ENCODE measurements at regions not wholly inside any gene's neighbourhood (a gene's known extent, or its start where the extent isn't known, plus 50 kb on each side); places are given as distances from the start of the nearest gene placed in this dataset.

DNA sequence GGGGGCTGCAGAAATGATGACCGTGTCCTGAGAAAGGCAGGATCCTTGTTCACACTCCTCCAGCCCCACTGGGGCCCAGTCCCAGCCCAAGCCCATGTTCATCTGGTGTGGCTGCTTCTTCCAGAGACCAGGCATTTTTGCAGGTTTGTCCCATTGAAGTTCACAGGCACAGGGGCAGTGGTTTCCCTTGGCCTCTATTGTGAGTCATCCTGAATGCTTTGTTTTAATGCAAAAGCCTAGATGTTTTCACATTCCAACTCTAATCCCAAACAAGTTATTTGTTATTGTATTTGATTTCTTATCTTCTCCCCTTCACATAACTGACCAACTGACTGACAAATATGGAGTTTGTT is 426.4 kb upstream of the ID2 start:
- DNase-seq (ENCODE audit: low read depth) = no peak

DNA sequence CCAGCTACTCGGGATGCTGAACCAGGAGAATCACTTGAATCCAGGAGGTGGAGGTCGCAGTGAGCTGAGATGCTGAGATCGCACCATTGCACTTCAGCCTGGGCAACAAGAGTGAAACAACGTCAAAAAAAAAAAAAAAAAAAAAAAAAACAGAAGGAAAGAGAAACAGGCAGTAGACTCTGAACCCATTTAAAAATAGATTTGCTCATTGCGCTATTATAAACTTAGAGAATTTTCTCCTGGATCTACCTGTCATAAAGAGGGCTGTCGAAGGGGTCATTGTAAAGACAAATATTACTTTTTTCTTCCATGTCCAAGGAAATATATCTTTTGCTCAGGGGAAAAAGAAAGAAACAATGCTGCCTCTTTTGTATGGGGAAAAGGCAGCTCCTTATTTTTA is 425.0 kb upstream of the ID2 start:
- DNase-seq (ENCODE audit: low read depth) = no peak

GRCh38 chr2:8257502-8257901 is 424.4 kb upstream of the ID2 start:
- no peak for DNase-seq (ENCODE audit: low read depth)

- DNase-seq (ENCODE audit: low read depth) = no peak
These were observed 423.4 kb upstream of the ID2 start for GRCh38 chr2:8258406-8258805.

DNA sequence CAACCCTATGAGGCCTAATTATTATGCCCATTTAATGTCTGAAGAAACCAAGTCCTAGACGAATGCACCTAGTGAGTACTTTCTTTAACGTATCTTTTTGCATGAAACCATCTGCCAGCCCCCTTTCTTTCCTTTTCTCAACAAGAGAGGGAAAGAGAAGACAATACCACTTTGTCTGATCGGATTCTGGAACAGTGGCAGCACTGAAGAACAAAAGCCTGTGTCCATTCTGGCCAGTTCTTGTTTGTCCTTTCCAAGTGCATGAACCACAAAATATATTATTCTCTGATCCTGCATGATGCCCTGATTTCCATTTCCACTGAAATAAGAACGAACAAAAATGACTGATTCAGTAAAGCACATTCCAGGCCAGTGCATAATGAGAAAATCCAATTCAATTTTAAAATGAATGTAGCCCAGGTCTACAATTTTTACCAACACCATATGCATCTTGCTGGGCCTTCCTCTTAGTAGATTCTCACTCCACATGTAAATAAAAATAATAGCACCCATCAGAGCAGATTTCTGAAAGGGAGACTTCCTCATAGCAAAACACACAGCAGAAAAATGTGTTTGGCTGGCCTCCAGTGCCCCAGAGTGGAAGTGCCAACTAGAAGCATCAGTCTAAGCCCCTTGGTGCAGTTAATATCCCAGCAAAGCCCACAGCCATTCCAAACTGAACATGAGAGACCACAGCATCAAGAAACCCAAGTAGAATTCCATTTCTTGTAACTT is 422.6 kb upstream of the ID2 start:
- no peak for DNase-seq (ENCODE audit: low read depth)

GRCh38 chr2:8259841-8260178 is 422.0 kb upstream of the ID2 start:
- DNase-seq (ENCODE audit: low read depth) = no peak

DNA sequence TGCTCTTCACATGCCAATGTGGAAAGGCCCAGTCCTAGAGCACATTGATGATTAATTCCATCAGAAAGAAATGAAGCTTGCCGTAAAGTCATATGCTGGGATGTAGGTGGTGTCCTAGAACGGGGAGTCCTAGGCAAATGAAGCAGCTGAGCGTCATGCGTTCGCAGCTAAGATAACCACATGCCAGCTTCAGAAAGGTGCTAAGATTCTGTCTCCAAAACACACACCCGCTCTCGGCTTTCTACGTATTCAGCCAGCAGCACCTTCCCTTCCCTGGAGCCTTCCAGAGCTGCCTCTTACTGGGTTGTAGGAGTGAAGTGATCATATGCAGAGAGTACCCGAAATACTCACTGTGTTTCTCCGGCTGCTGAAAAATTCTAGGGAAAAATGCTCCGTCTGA is 421.6 kb upstream of the ID2 start:
- no peak for DNase-seq (ENCODE audit: low read depth)

DNA sequence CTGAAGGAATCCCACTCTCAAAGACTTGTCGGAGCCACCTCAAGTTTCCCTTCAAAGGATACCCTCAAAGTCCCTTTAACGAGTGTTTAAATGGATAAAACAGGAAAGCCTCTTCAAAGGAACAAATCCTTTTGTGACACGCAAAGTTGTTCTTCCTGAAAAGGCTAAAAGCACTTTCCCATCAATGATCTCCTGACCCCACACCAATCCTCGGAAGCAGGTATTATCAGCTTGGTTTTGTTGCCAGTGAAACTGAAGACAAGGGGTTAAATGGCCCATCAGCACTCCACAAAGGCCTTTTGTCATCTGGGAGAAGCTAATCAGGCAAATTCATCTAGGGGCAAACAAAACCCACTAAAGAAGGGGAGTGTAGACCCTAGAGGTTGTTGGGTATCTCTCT is 418.0 kb upstream of the ID2 start:
- no peak for DNase-seq (ENCODE audit: low read depth)

DNA sequence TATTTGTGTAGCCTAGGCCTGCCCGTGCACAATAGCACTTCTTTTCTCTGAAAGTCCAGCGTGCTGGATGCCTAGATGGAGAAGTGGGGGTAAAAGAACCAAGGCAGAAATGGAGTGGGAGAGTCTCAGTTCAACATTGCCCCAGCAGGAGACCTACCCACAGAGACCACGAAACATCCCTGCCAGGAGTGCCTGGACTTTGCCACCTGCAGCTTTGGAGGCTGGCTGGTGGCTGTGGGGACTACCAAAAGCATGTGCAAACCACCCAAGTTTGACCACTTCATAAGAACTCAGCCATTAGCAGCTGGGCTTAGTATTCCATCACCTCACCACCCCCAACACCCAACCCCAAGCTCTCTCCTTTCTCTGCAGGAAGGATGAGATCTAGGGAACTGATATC is 416.9 kb upstream of the ID2 start:
- DNase-seq (ENCODE audit: low read depth) = no peak

DNA sequence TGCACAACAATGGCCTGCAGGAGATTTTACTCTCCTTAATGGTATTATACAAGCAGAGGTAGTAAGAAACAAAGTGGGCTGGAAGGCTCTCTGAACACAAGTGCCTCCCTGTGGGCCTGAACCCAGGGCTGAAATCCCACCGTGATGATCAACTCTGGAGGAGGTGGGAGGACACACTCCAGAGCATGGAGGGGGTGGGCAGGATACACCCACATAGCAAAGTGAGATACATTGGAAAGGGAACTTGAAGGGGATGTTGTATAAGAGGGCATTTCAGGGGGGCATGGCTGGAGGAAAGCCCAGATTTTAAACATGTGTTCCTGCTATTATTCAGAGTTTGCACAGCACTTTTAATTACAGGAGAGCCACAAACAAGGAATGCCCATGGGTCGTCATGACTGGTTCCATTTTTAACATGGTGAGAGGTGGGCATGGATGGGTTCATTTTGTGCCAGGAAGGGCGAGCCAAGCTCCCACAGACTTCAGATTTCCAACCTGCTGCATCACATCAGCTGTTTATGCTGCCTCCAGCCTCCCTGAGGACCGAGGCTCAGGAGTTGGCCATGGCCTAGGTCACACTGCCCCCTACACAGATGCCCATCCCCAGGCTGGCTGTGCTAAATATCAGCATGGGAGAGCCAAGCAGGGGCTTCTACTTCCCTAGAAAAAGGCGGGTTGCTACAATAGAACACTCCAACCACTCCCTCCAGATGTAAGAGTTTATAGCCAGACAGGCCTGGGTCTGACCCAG is 416.2 kb upstream of the ID2 start:
- no peak for DNase-seq (ENCODE audit: low read depth)

GRCh38 chr2:8266563-8266962 is 415.3 kb upstream of the ID2 start:
- DNase-seq (ENCODE audit: low read depth) = no peak

- no peak for DNase-seq (ENCODE audit: low read depth)
These were observed 414.8 kb upstream of the ID2 start for GRCh38 chr2:8267048-8267447.

DNA sequence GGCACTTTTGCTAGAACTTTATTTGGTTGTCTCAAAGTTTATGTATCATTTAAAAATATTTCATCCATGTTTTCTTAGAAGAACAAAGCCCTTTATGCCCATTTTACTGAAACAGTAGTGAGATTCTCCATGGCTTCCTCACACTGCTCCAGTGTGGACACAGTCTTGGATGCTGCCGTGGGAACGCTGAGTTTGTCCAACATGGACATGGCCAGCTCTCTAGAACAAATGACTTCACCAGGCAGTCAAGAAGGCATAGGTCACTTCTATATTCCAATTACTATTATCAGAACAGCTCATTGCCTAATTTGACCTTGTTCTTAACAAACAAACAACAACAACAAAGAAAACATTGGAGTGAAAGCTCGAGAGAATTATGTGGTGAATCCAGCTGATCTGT is 414.1 kb upstream of the ID2 start:
- DNase-seq (ENCODE audit: low read depth) = no peak

- DNase-seq (ENCODE audit: low read depth) = no peak
These were observed 413.6 kb upstream of the ID2 start for GRCh38 chr2:8268172-8268783.

DNA sequence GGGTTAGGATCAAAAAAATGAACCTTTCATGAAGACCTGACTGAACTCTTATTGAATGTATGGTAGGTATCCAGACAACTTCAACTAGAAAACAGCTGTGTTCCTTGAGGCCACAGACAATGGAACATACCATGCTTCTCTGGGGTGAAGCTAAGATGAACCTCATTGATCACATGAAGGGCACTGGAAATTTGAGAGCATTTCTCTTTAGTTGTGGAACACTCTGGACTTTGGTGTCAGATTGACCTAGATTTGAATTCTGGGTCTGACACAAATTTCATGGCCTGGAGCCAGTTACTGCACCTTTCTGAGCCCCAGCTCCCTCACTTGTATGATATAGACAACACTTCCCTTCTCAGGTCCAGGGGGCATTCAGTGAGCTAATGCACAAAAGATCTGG is 411.2 kb upstream of the ID2 start:
- no peak for DNase-seq (ENCODE audit: low read depth)

DNA sequence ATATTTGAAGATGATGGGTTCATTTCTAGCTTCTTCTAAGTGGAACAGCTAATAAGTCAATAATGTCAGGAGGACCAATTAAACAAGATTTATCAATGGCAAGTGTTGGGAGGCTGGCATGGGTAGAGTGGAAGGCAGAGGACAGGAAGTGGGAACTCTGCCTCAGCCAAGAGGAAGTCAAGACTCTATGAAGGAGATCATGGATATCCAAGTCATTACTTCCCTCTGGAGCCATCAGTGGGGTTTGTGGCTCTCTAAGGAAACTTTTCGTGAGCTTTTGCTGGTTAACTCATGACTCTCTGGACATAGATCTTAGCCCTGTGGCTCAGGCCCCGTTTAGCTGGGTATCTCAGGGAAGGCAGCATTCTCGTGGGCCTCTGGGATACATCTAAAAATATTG is 410.4 kb upstream of the ID2 start:
- DNase-seq (ENCODE audit: low read depth) = no peak

DNA sequence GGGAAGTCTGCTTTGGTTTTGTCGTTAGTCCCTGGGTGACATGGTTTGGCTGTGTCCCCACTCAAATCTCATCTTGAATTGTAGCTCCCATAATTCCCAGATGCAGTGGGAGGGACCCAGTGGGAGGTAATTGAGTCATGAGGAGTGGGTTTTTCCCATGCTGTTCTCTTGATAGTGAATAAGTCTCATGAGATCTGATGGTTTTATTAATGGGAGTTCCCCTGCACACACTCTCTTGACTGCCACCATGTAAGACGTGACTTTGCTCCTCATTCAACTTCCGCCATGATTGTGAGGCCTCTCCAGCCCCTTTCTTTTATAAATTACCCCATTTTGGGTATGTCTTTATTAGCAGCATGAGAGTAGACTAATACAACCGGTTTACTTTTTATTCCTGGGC is 405.8 kb upstream of the ID2 start:
- DNase-seq (ENCODE audit: low read depth) = no peak

DNA sequence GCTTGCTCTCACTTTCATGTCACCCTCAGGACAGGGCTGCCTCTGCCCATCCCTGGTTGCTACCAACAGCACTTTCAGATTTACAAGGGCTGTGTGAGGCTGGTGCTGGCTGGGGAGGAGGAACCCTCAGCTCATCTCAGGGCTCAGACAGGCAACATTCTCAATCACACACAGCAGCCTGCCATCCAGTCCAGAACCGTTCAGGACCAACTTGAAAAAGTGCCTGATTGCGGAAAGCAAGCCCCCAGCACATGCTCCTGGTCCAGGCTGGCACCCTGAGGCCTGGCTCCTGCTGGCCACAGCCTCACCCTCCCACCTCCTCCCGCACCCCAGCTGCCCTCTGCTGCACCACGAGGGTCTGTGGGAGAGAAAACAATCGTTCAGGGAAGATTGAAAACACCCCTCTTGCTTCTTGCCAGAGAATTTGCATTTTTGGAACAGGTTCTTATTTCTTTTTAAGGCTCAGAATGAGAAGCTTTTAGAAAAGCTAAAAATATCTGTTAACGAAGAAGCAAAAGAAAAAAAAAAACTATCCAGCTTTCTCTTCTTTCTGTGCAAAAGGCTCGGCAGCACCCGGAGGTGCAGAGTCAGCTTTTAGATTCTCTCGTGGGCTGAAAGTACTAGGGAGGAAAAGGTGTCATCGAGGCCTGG is 403.8 kb upstream of the ID2 start:
- no peak for DNase-seq (ENCODE audit: low read depth)

DNA sequence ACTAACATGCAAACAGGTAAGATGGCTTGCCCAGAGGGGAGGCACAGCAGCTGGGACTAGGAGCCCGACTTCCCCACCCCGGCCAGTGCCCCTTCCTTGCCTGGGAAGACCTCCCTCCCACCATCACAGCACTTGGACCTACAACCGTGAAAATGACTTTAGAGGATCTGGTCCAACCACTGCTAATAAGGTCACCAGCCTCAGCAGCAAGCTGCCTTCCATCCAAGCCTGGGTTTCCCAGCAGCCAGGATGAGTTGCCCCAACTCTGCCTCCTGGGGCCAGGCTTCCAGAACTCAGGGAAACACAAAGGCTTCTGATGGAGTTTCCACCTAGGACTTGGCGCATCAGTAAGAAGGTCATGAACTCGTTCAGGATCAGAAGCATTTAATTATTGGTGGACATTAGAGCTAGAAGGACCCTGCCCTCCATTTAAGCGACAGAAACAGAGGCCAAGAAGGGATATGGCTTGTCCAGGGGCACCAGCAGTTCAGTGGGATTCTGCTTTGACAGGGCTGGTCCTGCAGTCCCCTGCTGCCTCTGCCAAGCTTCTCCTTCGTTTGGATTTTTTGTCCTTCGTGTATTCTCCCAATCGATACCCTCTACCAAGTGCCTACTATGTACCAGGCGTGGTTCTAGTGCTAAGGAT is 403.0 kb upstream of the ID2 start:
- DNase-seq (ENCODE audit: low read depth) = no peak

DNA sequence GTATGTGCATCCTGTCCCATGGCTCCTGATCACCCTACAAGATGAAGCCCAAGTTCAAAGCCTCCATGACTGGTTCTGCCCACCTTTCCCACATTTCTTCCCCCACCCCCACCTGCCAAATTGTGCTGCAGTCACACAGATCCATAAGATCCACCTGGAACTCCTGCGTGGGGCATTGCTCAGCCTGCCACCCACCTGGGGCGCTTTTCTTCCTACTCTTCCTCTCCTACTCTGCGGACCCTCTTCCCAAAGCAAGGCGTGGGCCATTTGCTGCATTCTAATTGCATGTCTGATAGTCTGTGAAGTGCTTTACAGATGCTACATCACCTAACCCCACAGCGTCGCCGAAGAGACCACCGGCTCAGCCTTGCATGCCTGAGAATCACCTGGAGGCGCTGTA is 402.4 kb upstream of the ID2 start:
- no peak for DNase-seq (ENCODE audit: low read depth)

- DNase-seq (ENCODE audit: low read depth) = no peak
These were observed 400.6 kb upstream of the ID2 start for GRCh38 chr2:8281234-8281633.
